SK-N-SH (cell line): ENCODE measurements at regions not wholly inside any gene's neighbourhood (a gene's known extent, or its start where the extent isn't known, plus 50 kb on each side); places are given as distances from the start of the nearest gene placed in this dataset.

Experiments
- CTCF ChIA-PET: fragments of 300-600, 350-600 bp; formaldehyde crosslinking; extraction: SDS; loops from one replicate; lab custom pipeline; 2021; lab: Yijun Ruan, JAX
- POLR2A ChIA-PET: fragments of 350-600 bp; sonication (Branson Sonifier 250); formaldehyde crosslinking; extraction: SDS; loops from one replicate; lab custom pipeline; 2020; ENCODE audit warnings: antibody characterized with exemption, inconsistent platforms; lab: Yijun Ruan, JAX
- DNase-seq: peaks from one replicate; pipeline ENCODE4 v3.0.0; 2012
- H2AFZ ChIP-seq: fragments of 200-600 bp; sonication (generic); 2 replicates; pipeline ENCODE4 v1.8.1; 2016; ENCODE audit warnings: antibody characterized with exemption, mild to moderate bottlenecking, low read depth
- H3F3A ChIP-seq: fragments of 200-600 bp; sonication (generic); replicated peaks from 2 replicates; pipeline ENCODE3; 2016; ENCODE audit warnings: antibody characterized with exemption, mild to moderate bottlenecking; ENCODE audit not compliant: insufficient read depth
- H3K27ac ChIP-seq, 2 experiments: fragments of 200-500 bp in 1 of 2; fragments of 200-600 bp in 1 of 2; sonication (Bioruptor generic) in 1 of 2; sonication (generic), shearing (Covaris generic) in 1 of 2; 2 replicates each; pipeline versions ENCODE4 v1.5.1 to v1.6.1; 2014 to 2016; ENCODE audit warnings: low read depth in 2 of 2, inconsistent platforms in 1 of 2, low read length in 1 of 2, mild to moderate bottlenecking in 1 of 2, mixed read lengths in 1 of 2
- H3K27me3 ChIP-seq: fragments of 200-600 bp; sonication (generic), shearing (Covaris generic); 2 replicates; pipeline ENCODE4 v1.6.1; 2016; ENCODE audit warnings: mixed run types; ENCODE audit not compliant: insufficient read depth
- H3K36me3 ChIP-seq, 2 experiments: fragments of 200-500 bp in 1 of 2; fragments of 200-600 bp in 1 of 2; sonication (Bioruptor generic) in 1 of 2; sonication (generic) in 1 of 2; replicated peaks in 1 of 2; 2 replicates each; pipeline versions ENCODE3 to v1.5.1; 2014 to 2016; ENCODE audit warnings: low read length in 1 of 2, mild to moderate bottlenecking in 1 of 2; ENCODE audit not compliant: insufficient read depth in 2 of 2, control insufficient read depth in 1 of 2
- H3K4me1 ChIP-seq, 2 experiments: fragments of 200-500 bp in 1 of 2; fragments of 200-600 bp in 1 of 2; sonication (Bioruptor generic) in 1 of 2; sonication (generic), shearing (Covaris generic) in 1 of 2; 2 replicates each; pipeline versions ENCODE4 v1.5.1 to v1.6.1; 2014 to 2016; ENCODE audit warnings: low read depth in 1 of 2, low read length in 1 of 2, mixed run types in 1 of 2; ENCODE audit not compliant: insufficient read depth in 2 of 2, control insufficient read depth in 1 of 2
- H3K4me2 ChIP-seq: fragments of 200-600 bp; sonication (generic), shearing (Covaris generic); 2 replicates; pipeline ENCODE4 v1.6.1; 2017; ENCODE audit warnings: mixed run types
- H3K4me3 ChIP-seq, 2 experiments: fragments of 200-500 bp in 1 of 2; fragments of 200-600 bp in 1 of 2; sonication (Bioruptor generic) in 1 of 2; sonication (generic), shearing (Covaris generic) in 1 of 2; 2 replicates each; pipeline versions ENCODE4 v1.5.1 to v1.8.1; 2014 to 2016; ENCODE audit warnings: low read depth in 2 of 2, inconsistent platforms in 1 of 2, low read length in 1 of 2, mild to moderate bottlenecking in 1 of 2, mixed read lengths in 1 of 2, moderate library complexity in 1 of 2
- H3K79me2 ChIP-seq: fragments of 200-600 bp; sonication (generic); 2 replicates; pipeline ENCODE4 v1.8.1; 2017; ENCODE audit warnings: mild to moderate bottlenecking; ENCODE audit not compliant: insufficient read depth
- H3K9ac ChIP-seq: fragments of 200-600 bp; sonication (generic); 2 replicates; pipeline ENCODE4 v1.6.1; 2017; ENCODE audit warnings: mixed run types
- H3K9me2 ChIP-seq: fragments of 200-600 bp; sonication (generic); 2 replicates; pipeline ENCODE4 v1.6.1; 2017; ENCODE audit warnings: mixed run types
- H3K9me3 ChIP-seq: fragments of 200-600 bp; sonication (generic); 2 replicates; pipeline ENCODE4 v1.6.1; 2017; ENCODE audit warnings: mixed run types, mild to moderate bottlenecking, moderate library complexity
- H4K20me1 ChIP-seq: fragments of 200-600 bp; sonication (generic); 2 replicates; pipeline ENCODE4 v1.6.1; 2017; ENCODE audit warnings: mild to moderate bottlenecking, mixed run types; ENCODE audit not compliant: insufficient read depth
- CTCF ChIP-seq: fragments of 200-600 bp; sonication (generic); IDR thresholded peaks from 2 replicates; pipeline ENCODE4 v1.6.1; 2017; ENCODE audit warnings: antibody characterized with exemption, mild to moderate bottlenecking, moderate library complexity
- GATA2 ChIP-seq: sonication (generic); formaldehyde crosslinking; IDR thresholded peaks from 2 replicates; pipeline ENCODE4 v1.5.0; 2020; ENCODE audit warnings: mild to moderate bottlenecking, missing genetic modification reagents
- MAX ChIP-seq: IDR thresholded peaks from 2 replicates; pipeline ENCODE4 v1.4.0; 2012; ENCODE audit warnings: low read depth
- MXI1 ChIP-seq: IDR thresholded peaks from 2 replicates; pipeline ENCODE4 v1.6.1; 2012; ENCODE audit warnings: mild to moderate bottlenecking, low read depth, low read length, improper control_type of control experiment
- NFIC ChIP-seq: IDR thresholded peaks from 2 replicates; pipeline ENCODE4 v1.4.0; 2012; ENCODE audit warnings: borderline replicate concordance
- POLR2AphosphoS5 ChIP-seq: IDR thresholded peaks from 2 replicates; pipeline ENCODE4 v1.6.1; 2012; ENCODE audit warnings: low read depth, low read length
- RAD21 ChIP-seq: IDR thresholded peaks from 2 replicates; pipeline ENCODE4 v1.6.1; 2012; ENCODE audit warnings: mild to moderate bottlenecking, low read length
- RFX5 ChIP-seq: IDR thresholded peaks from 2 replicates; pipeline ENCODE4 v1.6.1; 2012; ENCODE audit warnings: mild to moderate bottlenecking, improper control_type of control experiment, low read length
- RXRA ChIP-seq: IDR thresholded peaks from 2 replicates; pipeline ENCODE4 v1.4.0; 2012; ENCODE audit warnings: low read depth, mild to moderate bottlenecking, borderline replicate concordance
- SMC3 ChIP-seq: IDR thresholded peaks from 2 replicates; pipeline ENCODE4 v1.6.1; 2012; ENCODE audit warnings: low read depth, low read length, improper control_type of control experiment
- TAF1 ChIP-seq: IDR thresholded peaks from 2 replicates; pipeline ENCODE4 v1.6.1; 2012; ENCODE audit warnings: low read depth, mild to moderate bottlenecking, low read length, moderate library complexity, borderline replicate concordance
- TCF12 ChIP-seq: IDR thresholded peaks from 2 replicates; pipeline ENCODE4 v1.4.0; 2012
- TEAD4 ChIP-seq: IDR thresholded peaks from 2 replicates; pipeline ENCODE4 v1.4.0; 2012; ENCODE audit warnings: mild to moderate bottlenecking, borderline replicate concordance; ENCODE audit not compliant: insufficient read depth
- USF1 ChIP-seq: IDR thresholded peaks from 2 replicates; pipeline ENCODE4 v1.4.0; 2012; ENCODE audit warnings: low read depth, borderline replicate concordance
- USF2 ChIP-seq: fragments of 150-350 bp; IDR thresholded peaks from 2 replicates; pipeline ENCODE4 v1.6.1; 2017; ENCODE audit warnings: antibody characterized with exemption, low read length, low read depth, borderline replicate concordance
- YY1 ChIP-seq: IDR thresholded peaks from 2 replicates; pipeline ENCODE4 v1.4.0; 2012; ENCODE audit warnings: low read depth, mild to moderate bottlenecking
- WGBS: methylation state at CpG from one replicate; pipeline ENCODE4 v1.1.6; 2017; ENCODE audit warnings: low lambda C conversion rate; 5-methylcytosine and 5-hydroxymethylcytosine counted together

- H2AFZ ChIP-seq = no peak overlapping the region
- ChIA-PET POLR2A (no interaction called here), CTCF (no interaction called here)
- H3K4me3 ChIP-seq = no peak overlapping the region
- H3K27me3 ChIP-seq = no peaks in the 10 kb centered on the region
- H3K9ac ChIP-seq = no peak overlapping the region
- no peaks in the 10 kb centered on the region for H3K9me2 ChIP-seq
- H4K20me1 ChIP-seq = no peaks in the 10 kb centered on the region
- no peak overlapping the region for H3K27ac ChIP-seq
- H3K4me2 ChIP-seq = no peak overlapping the region
- no peaks in the 10 kb centered on the region for H3K9me3 ChIP-seq
- no peaks in the 10 kb centered on the region for H3F3A ChIP-seq
- no peak for DNase-seq
- H3K79me2 ChIP-seq = no peaks in the 10 kb centered on the region
- TF ChIP-seq TCF12 (no peak), POLR2AphosphoS5 (no peak), RFX5 (no peak), MXI1 (no peak), YY1 (no peak), RAD21 (no peak), CTCF (no peak), MAX (no peak), TAF1 (no peak), NFIC (no peak)
- H3K36me3 ChIP-seq = no peaks in the 10 kb centered on the region
- peaks cover 4% of the 10 kb centered on the region in 2 experiments; a peak in 2 of 4 replicates for H3K4me1 ChIP-seq
- 77% methylated on average over 2 of the region's 2 CpGs for WGBS
These were observed 251.3 kb upstream of the CCDC179 start for GRCh38 chr11:23111527-23111926.

- ChIA-PET POLR2A (no interaction called here), CTCF (interaction anchor here (1.0 to 4.6 kb wide), 3 partner anchors 426 to 1395 kb away, joined by 3 to 26 read pairs (median 3); no protein-coding TSS in a partner anchor)
- Histone ChIP-seq H2AFZ (no peak overlapping the region), H3K4me3 (no peak overlapping the region), H3K9me3 (no peaks in the 10 kb centered on the region), H3K9me2 (no peaks in the 10 kb centered on the region), H3K4me1 (peaks cover 4% of the 10 kb centered on the region in 2 experiments; a peak in 2 of 4 replicates), H3K36me3 (no peaks in the 10 kb centered on the region), H3K9ac (no peak overlapping the region), H3K79me2 (no peaks in the 10 kb centered on the region), H3K4me2 (no peak overlapping the region), H3K27ac (no peak overlapping the region), H4K20me1 (no peaks in the 10 kb centered on the region), H3F3A (no peaks in the 10 kb centered on the region), H3K27me3 (no peaks in the 10 kb centered on the region)
- DNase-seq = no peak
- no peak for TF ChIP-seq RXRA
- TF ChIP-seq SMC3 = no peak
- TF ChIP-seq USF2 = no peak
- TF ChIP-seq RAD21 = no peak
- TF ChIP-seq TEAD4 = no peak
- TF ChIP-seq NFIC = no peak
- TF ChIP-seq RFX5 = no peak
- no peak for TF ChIP-seq TCF12
- TF ChIP-seq GATA2 = no peak
- no peak for TF ChIP-seq POLR2AphosphoS5
- TF ChIP-seq TAF1 = no peak
- no peak for TF ChIP-seq USF1
- WGBS = 61% methylated on average over 4 of the region's 4 CpGs
These were observed 252.1 kb upstream of the CCDC179 start for GRCh38 chr11:23112390-23112789.
